GM12878 (cell line): ENCODE measurements at regions not wholly inside any gene's neighbourhood (a gene's known extent, or its start where the extent isn't known, plus 50 kb on each side); places are given as distances from the start of the nearest gene placed in this dataset.

ENCODE experiments used
- ATAC-seq: fragments of 200-7000 bp; cut with Tn5 transposase; 3 replicates; pipeline ENCODE4 v1.9.1; 2020; ENCODE audit warnings: mild to moderate bottlenecking, moderate library complexity
- BruUV-seq: library from RNA; stranded (reverse); fragments of 400-500 nt; replicated peaks from 2 replicates; lab custom pipeline; 2021; lab: Mats Ljungman, UMichigan
- CTCF ChIA-PET: fragments of 300-600 bp; sonication (Branson Sonifier 250); formaldehyde crosslinking; extraction: SDS; loops from one replicate; lab custom pipeline; 2021; ENCODE audit warnings: inconsistent platforms; lab: Yijun Ruan, JAX
- POLR2A ChIA-PET: fragments of 350-600 bp; formaldehyde crosslinking; extraction: SDS; loops from one replicate; lab custom pipeline; 2021; ENCODE audit warnings: inconsistent platforms; lab: Charles Lee
- RAD21 ChIA-PET: fragments of 300-600 bp; sonication (Branson Sonifier 250); formaldehyde crosslinking; loops from one replicate; lab custom pipeline; 2023; ENCODE audit warnings: antibody characterized with exemption; ENCODE audit not compliant: unreplicated experiment; lab: Charles Lee
- SMC1A ChIA-PET: fragments of 300-600 bp; sonication (Branson Sonifier 250); formaldehyde crosslinking; loops from one replicate; lab custom pipeline; 2023; ENCODE audit not compliant: unreplicated experiment, uncharacterized antibody; lab: Charles Lee
- DNase-seq: peaks from one replicate; pipeline ENCODE4 v3.0.0-alpha.2; 2011; ENCODE audit warnings: low read depth, low spot score
- FAIRE-seq: peaks from 3 replicates; lab custom pipeline; 2011; peaks lifted over from hg19 to GRCh38; lab: Jason Lieb, UNC
- H2AFZ ChIP-seq: 2 replicates; pipeline ENCODE4 v1.6.0; 2011; ENCODE audit warnings: low read depth, low read length, control low read depth; ENCODE audit not compliant: control insufficient read depth
- H3K27ac ChIP-seq: 2 replicates; pipeline ENCODE4 v1.5.1; 2011; ENCODE audit warnings: control low read depth; ENCODE audit not compliant: control insufficient read depth, insufficient read depth
- H3K27me3 ChIP-seq, 2 experiments: replicated peaks in 1 of 2; 2 replicates each; pipeline versions ENCODE4 v1.6.0 to v1.6.1; 2011; ENCODE audit warnings: low read length in 1 of 2; ENCODE audit not compliant: control insufficient read depth in 2 of 2, insufficient read depth in 2 of 2
- H3K36me3 ChIP-seq, 2 experiments: 2 replicates each; pipeline ENCODE4 v1.5.1; 2011; ENCODE audit warnings: low read length in 1 of 2; ENCODE audit not compliant: control insufficient read depth in 2 of 2, insufficient read depth in 2 of 2
- H3K4me1 ChIP-seq: 2 replicates; pipeline ENCODE4 v1.6.1; 2011; ENCODE audit warnings: mild to moderate bottlenecking, low read length, moderate library complexity, mixed read lengths; ENCODE audit not compliant: control insufficient read depth, insufficient read depth
- H3K4me2 ChIP-seq: 2 replicates; pipeline ENCODE4 v1.6.0; 2011; ENCODE audit warnings: control low read depth; ENCODE audit not compliant: control insufficient read depth, insufficient read depth
- H3K4me3 ChIP-seq: fragments of 200-600 bp; sonication (generic); 2 replicates; pipeline ENCODE4 v1.5.1; 2016
- H3K79me2 ChIP-seq: 2 replicates; pipeline ENCODE4 v1.6.0; 2011; ENCODE audit warnings: low read length; ENCODE audit not compliant: control insufficient read depth, insufficient read depth
- H3K9ac ChIP-seq: 2 replicates; pipeline ENCODE4 v1.8.0; 2011; ENCODE audit warnings: low read length, control low read depth, mixed read lengths; ENCODE audit not compliant: control insufficient read depth, insufficient read depth
- H3K9me3 ChIP-seq: replicated peaks from 3 replicates; pipeline ENCODE4 v1.5.1; 2011; ENCODE audit warnings: mild to moderate bottlenecking, low read length; ENCODE audit not compliant: control insufficient read depth, insufficient read depth
- H4K20me1 ChIP-seq: 2 replicates; pipeline ENCODE4 v1.6.0; 2011; ENCODE audit not compliant: control insufficient read depth, insufficient read depth
- BACH1 ChIP-seq: fragments of 450-650 bp; IDR thresholded peaks from 2 replicates; pipeline ENCODE4 v1.6.1; 2017; ENCODE audit warnings: mild to moderate bottlenecking, borderline replicate concordance
- BMI1 ChIP-seq: fragments of 450-650 bp; IDR thresholded peaks from 2 replicates; pipeline ENCODE4 v1.6.1; 2016; ENCODE audit warnings: mild to moderate bottlenecking, moderate library complexity, borderline replicate concordance
- DPF2 ChIP-seq: fragments of 450-650 bp; IDR thresholded peaks from 2 replicates; pipeline ENCODE4 v1.6.1; 2017; ENCODE audit warnings: mild to moderate bottlenecking
- ELK1 ChIP-seq: IDR thresholded peaks from 2 replicates; pipeline ENCODE4 v1.6.1; 2012; ENCODE audit warnings: low read depth, low read length, improper control_type of control experiment
- IRF3 ChIP-seq: fragments of 450-650 bp; IDR thresholded peaks from 2 replicates; pipeline ENCODE4 v1.6.1; 2014; ENCODE audit warnings: mild to moderate bottlenecking
- KDM1A ChIP-seq: fragments of 200-600 bp; sonication (generic); IDR thresholded peaks from 2 replicates; pipeline ENCODE4 v1.6.1; 2016; ENCODE audit warnings: borderline replicate concordance
- MTA2 ChIP-seq: fragments of 450-650 bp; IDR thresholded peaks from 2 replicates; pipeline ENCODE4 v1.6.1; 2016; ENCODE audit warnings: low read depth, mild to moderate bottlenecking, moderate library complexity
- SMAD1 ChIP-seq: fragments of 450-650 bp; IDR thresholded peaks from 2 replicates; pipeline ENCODE4 v1.6.1; 2018; ENCODE audit warnings: mild to moderate bottlenecking, low read depth; ENCODE audit not compliant: partially characterized antibody
- TCF7 ChIP-seq: IDR thresholded peaks from 2 replicates; pipeline ENCODE4 v1.6.1; 2014; ENCODE audit warnings: antibody characterized with exemption, borderline replicate concordance
- USF1 ChIP-seq: IDR thresholded peaks from 2 replicates; pipeline ENCODE4 v1.6.1; 2011; ENCODE audit warnings: borderline replicate concordance, low read depth, mild to moderate bottlenecking, moderate library complexity, mixed read lengths, low read length; ENCODE audit not compliant: insufficient read depth; ENCODE audit errors: extremely low read length
- whole genome bisulfite sequencing: methylation state at CpG from one replicate; pipeline ENCODE4 v1.1.6; 2016; ENCODE audit warnings: low lambda C conversion rate; ENCODE audit not compliant: insufficient replicate concordance, insufficient coverage; ENCODE audit errors: missing lambda C conversion rate; 5-methylcytosine and 5-hydroxymethylcytosine counted together
- in situ Hi-C: fragments of 300-500 bp; cut with MboI; formaldehyde crosslinking; loops from 9 replicates; pipeline ENCODE4 v1.14.3; 2018; ENCODE audit warnings: mixed read lengths
- intact Hi-C: fragments of 100-400 bp; cut with micrococcal nuclease; formaldehyde crosslinking; loops from one replicate; pipeline ENCODE4 v1.14.2; 2022; ENCODE audit not compliant: unreplicated experiment

GRCh38 chr3:87856126-87856525 lies 202.7 kb downstream of the CGGBP1 start:
- POLR2A ChIA-PET = no interaction called here

More at GRCh38 chr3:87856126-87856525, 202.7 kb downstream of the CGGBP1 start:
- SMC1A ChIA-PET = no interaction called here
- Histone ChIP-seq H3K4me3 (no peak overlapping the region), H3K4me2 (no peak overlapping the region), H3K27ac (no peak overlapping the region), H3K9me3 (no peaks in the 10 kb centered on the region), H3K4me1 (no peaks in the 10 kb centered on the region), H3K9ac (no peak overlapping the region), H4K20me1 (no peaks in the 10 kb centered on the region), H3K27me3 (no peaks in the 10 kb centered on the region), H3K36me3 (no peaks in the 10 kb centered on the region), H2AFZ (no peak overlapping the region), H3K79me2 (no peaks in the 10 kb centered on the region)
- WGBS = 6% methylated on average over 1 of the region's 1 CpG
- in situ Hi-C loops = no loop called here
- DNase-seq (no peak), FAIRE-seq (no peak), ATAC-seq (no peak)
- CTCF ChIA-PET = no interaction called here
- no TSS peak for BruUV-seq
- RAD21 ChIA-PET = no interaction called here
- TF ChIP-seq ELK1 = no peak
- TF ChIP-seq USF1 = no peak
- TF ChIP-seq SMAD1 = no peak
- no peak for TF ChIP-seq IRF3
- TF ChIP-seq TCF7 = no peak
- no peak for TF ChIP-seq BMI1
- no peak for TF ChIP-seq MTA2
- no peak for TF ChIP-seq BACH1
- no peak for TF ChIP-seq DPF2
- TF ChIP-seq KDM1A = no peak
- intact Hi-C loops = no loop called here
